Panc1 (cell line): ENCODE measurements at regions not wholly inside any gene's neighbourhood (a gene's known extent, or its start where the extent isn't known, plus 50 kb on each side); places are given as distances from the start of the nearest gene placed in this dataset.

ENCODE experiments used
- ATAC-seq: fragments of 200-7000 bp; cut with Tn5 transposase; 2 replicates; pipeline ENCODE4 v1.9.1; 2020; ENCODE audit warnings: mild to moderate bottlenecking, moderate library complexity
- BruUV-seq: library from RNA; stranded (reverse); fragments of 400-500 nt; replicated peaks from 2 replicates; lab custom pipeline; 2021; lab: Mats Ljungman, UMichigan
- CTCF ChIA-PET: fragments of 300-600 bp; sonication (Branson Sonifier 250); formaldehyde crosslinking; loops from one replicate; lab custom pipeline; 2022; ENCODE audit warnings: antibody characterized with exemption; lab: Charles Lee
- POLR2A ChIA-PET: fragments of 300-600 bp; sonication (Branson Sonifier 250); formaldehyde crosslinking; loops from one replicate; lab custom pipeline; 2022; ENCODE audit warnings: antibody characterized with exemption; lab: Charles Lee
- DNase-seq: peaks from one replicate; pipeline ENCODE4 v3.0.0-alpha.2; 2010; ENCODE audit warnings: low read depth, low spot score
- H3K27ac ChIP-seq: 2 replicates; pipeline ENCODE4 v1.5.1; 2011; ENCODE audit warnings: mild to moderate bottlenecking, low read length, inconsistent platforms
- H3K27me3 ChIP-seq: fragments of 200-500 bp; sonication (Bioruptor generic); 2 replicates; pipeline ENCODE4 v1.6.0; 2014; ENCODE audit warnings: low read length, inconsistent platforms; ENCODE audit not compliant: control insufficient read depth, insufficient read depth
- H3K36me3 ChIP-seq: fragments of 200-500 bp; sonication (Bioruptor generic); 2 replicates; pipeline ENCODE4 v1.5.1; 2014; ENCODE audit warnings: inconsistent platforms, mild to moderate bottlenecking, low read length, moderate library complexity; ENCODE audit not compliant: control insufficient read depth, insufficient read depth
- H3K4me1 ChIP-seq: 2 replicates; pipeline ENCODE4 v1.5.1; 2011; ENCODE audit warnings: inconsistent platforms, mild to moderate bottlenecking, low read length, moderate library complexity; ENCODE audit not compliant: control insufficient read depth, insufficient read depth
- H3K4me3 ChIP-seq, 2 experiments: 2 replicates each; pipeline ENCODE4 v1.5.1; 2011 to 2012; ENCODE audit warnings: low read depth in 2 of 2, low read length in 2 of 2, mild to moderate bottlenecking in 2 of 2, inconsistent platforms in 1 of 2, moderate library complexity in 1 of 2
- H3K9me3 ChIP-seq: fragments of 200-500 bp; sonication (Bioruptor generic); 2 replicates; pipeline ENCODE4 v1.5.1; 2014; ENCODE audit warnings: low read depth, mild to moderate bottlenecking, inconsistent platforms, low read length, moderate library complexity; ENCODE audit not compliant: control insufficient read depth, insufficient read depth
- CTCF ChIP-seq: fragments of 450-650 bp; IDR thresholded peaks from 2 replicates; pipeline ENCODE4 v1.5.1; 2017; ENCODE audit warnings: mild to moderate bottlenecking
- POLR2AphosphoS5 ChIP-seq: IDR thresholded peaks from 2 replicates; pipeline ENCODE4 v1.6.1; 2012; ENCODE audit warnings: mild to moderate bottlenecking, low read depth, low read length, moderate library complexity
- REST ChIP-seq, 2 experiments: IDR thresholded peaks; 2 replicates each; pipeline ENCODE4 v1.6.1; 2011 to 2012; ENCODE audit warnings: low read depth in 2 of 2, control low read depth in 1 of 2, low read length in 1 of 2, mild to moderate bottlenecking in 1 of 2, moderate library complexity in 1 of 2; ENCODE audit not compliant: insufficient read depth in 1 of 2
- SIN3A ChIP-seq: IDR thresholded peaks from 2 replicates; pipeline ENCODE4 v1.6.1; 2012; ENCODE audit warnings: low read depth, mild to moderate bottlenecking, low read length, moderate library complexity, borderline replicate concordance; ENCODE audit not compliant: insufficient read depth
- TCF7L2 ChIP-seq: IDR thresholded peaks from 2 replicates; pipeline ENCODE4 v1.6.1; 2011; ENCODE audit warnings: mild to moderate bottlenecking, low read depth, low read length, inconsistent platforms
- in situ Hi-C: cut with HindIII; loops from 2 replicates; pipeline ENCODE4 v1.10.0; 2016; ENCODE audit warnings: low sequenced_read_pairs, low pct_unique_long_range_greater_than_20kb
- intact Hi-C: fragments of 100-400 bp; cut with micrococcal nuclease; formaldehyde crosslinking; loops from one replicate; pipeline ENCODE4 v1.10.0; 2022; ENCODE audit not compliant: unreplicated experiment

- intact Hi-C loops: loop anchor here (10.0 kb wide), 2 partner anchors 1296 to 1556 kb away; no protein-coding TSS in a partner anchor
- Histone ChIP-seq H3K36me3 (no peaks in the 10 kb centered on the region), H3K27ac (no peak overlapping the region), H3K9me3 (no peaks in the 10 kb centered on the region), H3K4me3 (no peak overlapping the region), H3K27me3 (no peaks in the 10 kb centered on the region; the same call in 1 of the 2 replicates), H3K4me1 (no peaks in the 10 kb centered on the region)
- no TSS peak for BruUV-seq
- DNase-seq (no peak), ATAC-seq (no peak)
- ChIA-PET POLR2A (no interaction called here), CTCF (no interaction called here)
- in situ Hi-C loops: no loop called here
- no peak for TF ChIP-seq REST (IDR thresholded peaks at IDR 0.05; ENCODE audit: insufficient read depth in 1 of 2, low read depth in 2 of 2, low read length in 1 of 2)
- no peak for TF ChIP-seq SIN3A
- TF ChIP-seq CTCF: no peak
- no peak for TF ChIP-seq POLR2AphosphoS5
- TF ChIP-seq TCF7L2: no peak
Measured at GRCh38 chr2:106638580-106638979, 151.4 kb downstream of the CD8B2 start.

GRCh38 chr2:106642679-106643078 lies 155.5 kb downstream of the CD8B2 start:
- no peak overlapping the region for H3K27ac ChIP-seq
- in situ Hi-C loops (no loop called here), intact Hi-C loops (no loop called here)
- H3K4me3 ChIP-seq: no peak overlapping the region
- no peaks in the 10 kb centered on the region for H3K36me3 ChIP-seq
- DNase-seq (no peak), ATAC-seq (no peak)
- TF ChIP-seq POLR2AphosphoS5: no peak
- TF ChIP-seq CTCF: no peak
- TF ChIP-seq SIN3A: no peak
- no peak for TF ChIP-seq TCF7L2
- no peak for TF ChIP-seq REST (IDR thresholded peaks at IDR 0.05; ENCODE audit: insufficient read depth in 1 of 2, low read depth in 2 of 2, low read length in 1 of 2)
- no TSS peak for BruUV-seq
- POLR2A ChIA-PET: no interaction called here
- no peaks in the 10 kb centered on the region for H3K4me1 ChIP-seq
- no peaks in the 10 kb centered on the region for H3K27me3 ChIP-seq
- no peaks in the 10 kb centered on the region for H3K9me3 ChIP-seq
- CTCF ChIA-PET: no interaction called here
